OCI-LY7 (cell line): ENCODE measurements at regions not wholly inside any gene's neighbourhood (a gene's known extent, or its start where the extent isn't known, plus 50 kb on each side); places are given as distances from the start of the nearest gene placed in this dataset.

Experiments
- BruUV-seq: library from RNA; stranded (reverse); fragments of 400-500 nt; replicated peaks from 2 replicates; lab custom pipeline; 2021; lab: Mats Ljungman, UMichigan
- CTCF ChIA-PET: fragments of 300-600 bp; sonication (Branson Sonifier 250); formaldehyde crosslinking; loops from one replicate; lab custom pipeline; 2022; ENCODE audit warnings: antibody characterized with exemption; ENCODE audit not compliant: unreplicated experiment; lab: Charles Lee
- POLR2A ChIA-PET: fragments of 300-600 bp; sonication (Branson Sonifier 250); formaldehyde crosslinking; loops from one replicate; lab custom pipeline; 2022; ENCODE audit warnings: antibody characterized with exemption; lab: Charles Lee
- DNase-seq: peaks from one replicate; pipeline ENCODE4 v3.0.0-alpha.2; 2015; ENCODE audit warnings: low spot score
- H2AFZ ChIP-seq: fragments of 200-600 bp; sonication (generic), shearing (Covaris generic); 2 replicates; pipeline ENCODE4 v1.6.1; 2014; ENCODE audit warnings: mild to moderate bottlenecking, antibody characterized with exemption, low read length, moderate library complexity
- H3K27ac ChIP-seq: fragments of 200-600 bp; sonication (generic); 2 replicates; pipeline ENCODE4 v1.5.1; 2014; ENCODE audit warnings: mixed run types, low read depth, mild to moderate bottlenecking, moderate library complexity, low read length, inconsistent platforms; ENCODE audit not compliant: poor library complexity, severe bottlenecking
- H3K36me3 ChIP-seq: fragments of 200-600 bp; sonication (generic); 2 replicates; pipeline ENCODE4 v1.6.1; 2014; ENCODE audit warnings: mild to moderate bottlenecking, antibody characterized with exemption, low read length, moderate library complexity, mixed read lengths; ENCODE audit not compliant: insufficient read depth
- H3K4me1 ChIP-seq: fragments of 200-600 bp; sonication (generic); 2 replicates; pipeline ENCODE4 v1.5.1; 2014; ENCODE audit warnings: mild to moderate bottlenecking, low read length; ENCODE audit not compliant: insufficient read depth, poor library complexity, severe bottlenecking
- H3K4me2 ChIP-seq: fragments of 200-600 bp; sonication (generic); 2 replicates; pipeline ENCODE4 v1.6.1; 2014; ENCODE audit warnings: mild to moderate bottlenecking, low read length
- H3K4me3 ChIP-seq: fragments of 200-600 bp; sonication (generic); 2 replicates; pipeline ENCODE4 v1.5.1; 2014; ENCODE audit warnings: mild to moderate bottlenecking, low read depth, low read length; ENCODE audit not compliant: poor library complexity, severe bottlenecking
- H3K79me2 ChIP-seq: fragments of 200-600 bp; sonication (generic); 2 replicates; pipeline ENCODE4 v1.6.1; 2016; ENCODE audit warnings: low read depth, mild to moderate bottlenecking, low read length, moderate library complexity, mixed read lengths; ENCODE audit not compliant: insufficient read depth
- H3K9me2 ChIP-seq: fragments of 200-600 bp; sonication (generic); 2 replicates; pipeline ENCODE4 v1.6.1; 2016; ENCODE audit warnings: mild to moderate bottlenecking, low read length, mixed read lengths; ENCODE audit not compliant: insufficient read depth
- H3K9me3 ChIP-seq: fragments of 200-600 bp; sonication (generic); 2 replicates; pipeline ENCODE4 v1.6.1; 2014; ENCODE audit warnings: mild to moderate bottlenecking, mixed run types, low read length, mixed read lengths
- H4K20me1 ChIP-seq: fragments of 200-600 bp; sonication (generic); 2 replicates; pipeline ENCODE4 v1.6.1; 2014; ENCODE audit warnings: mild to moderate bottlenecking, antibody characterized with exemption, low read length, moderate library complexity, mixed read lengths; ENCODE audit not compliant: insufficient read depth
- CTCF ChIP-seq: fragments of 200-600 bp; sonication (generic); conservative IDR thresholded peaks from 2 replicates; pipeline ENCODE4 v1.5.1; 2014; ENCODE audit warnings: mild to moderate bottlenecking, antibody characterized with exemption, low read length, moderate library complexity, mixed read lengths
- EZH2phosphoT487 ChIP-seq: fragments of 200-600 bp; sonication (generic); IDR thresholded peaks from 2 replicates; pipeline ENCODE4 v1.6.1; 2018; ENCODE audit warnings: low read depth, borderline replicate concordance, mild to moderate bottlenecking, mixed run types, antibody characterized with exemption, low read length, moderate library complexity, mixed read lengths
- intact Hi-C: fragments of 100-400 bp; cut with micrococcal nuclease; formaldehyde crosslinking; loops from one replicate; pipeline ENCODE4 v1.10.0; 2022; ENCODE audit not compliant: unreplicated experiment

- Histone ChIP-seq H3K79me2 (no peaks in the 10 kb centered on the region), H3K4me2 (no peak overlapping the region), H3K4me1 (peaks cover 7% of the 10 kb centered on the region), H2AFZ (no peak overlapping the region), H3K9me2 (no peaks in the 10 kb centered on the region), H3K27ac (no peak overlapping the region), H3K4me3 (no peak overlapping the region), H4K20me1 (no peaks in the 10 kb centered on the region), H3K36me3 (no peaks in the 10 kb centered on the region), H3K9me3 (no peaks in the 10 kb centered on the region)
- TF ChIP-seq EZH2phosphoT487, result no peak
- TF ChIP-seq CTCF, result no peak
- ChIA-PET POLR2A (interaction anchor here (0.6 to 0.7 kb wide), 2 partner anchors 21 to 528 kb away, joined by 3 to 4 read pairs; no protein-coding TSS in a partner anchor), CTCF (no interaction called here)
- intact Hi-C loops, result no loop called here
- no peak for DNase-seq
- BruUV-seq, result no TSS peak
Measured at GRCh38 chr2:226531061-226531810, 268.4 kb downstream of the IRS1 start.

GRCh38 chr2:226529556-226529955, 270.1 kb downstream of the IRS1 start:
- Histone ChIP-seq H3K9me2 (no peaks in the 10 kb centered on the region), H3K4me3 (no peak overlapping the region), H3K27ac (no peak overlapping the region), H2AFZ (no peak overlapping the region), H3K9me3 (no peaks in the 10 kb centered on the region), H4K20me1 (no peaks in the 10 kb centered on the region), H3K36me3 (no peaks in the 10 kb centered on the region), H3K79me2 (no peaks in the 10 kb centered on the region), H3K4me1 (no peaks in the 10 kb centered on the region), H3K4me2 (no peak overlapping the region)
- no peak for DNase-seq
- no peak for TF ChIP-seq EZH2phosphoT487
- no peak for TF ChIP-seq CTCF
- CTCF ChIA-PET, result no interaction called here
- POLR2A ChIA-PET, result interaction anchor here (0.7 kb wide), 1 partner anchor 256 kb away, joined by 5 read pairs; no protein-coding TSS in a partner anchor
- no TSS peak for BruUV-seq
- intact Hi-C loops, result no loop called here

- no peak for TF ChIP-seq CTCF
- no peak for TF ChIP-seq EZH2phosphoT487
- Histone ChIP-seq H3K9me3 (no peaks in the 10 kb centered on the region), H4K20me1 (no peaks in the 10 kb centered on the region), H3K36me3 (no peaks in the 10 kb centered on the region), H3K4me2 (no peak overlapping the region), H2AFZ (no peak overlapping the region), H3K79me2 (no peaks in the 10 kb centered on the region), H3K4me1 (no peaks in the 10 kb centered on the region), H3K27ac (no peak overlapping the region), H3K4me3 (no peak overlapping the region), H3K9me2 (no peaks in the 10 kb centered on the region)
- ChIA-PET CTCF (no interaction called here), POLR2A (interaction anchor here (1.0 kb wide), 2 partner anchors 101 to 130 kb away, joined by 3 read pairs; no protein-coding TSS in a partner anchor)
- no peak for DNase-seq
- no TSS peak for BruUV-seq
- intact Hi-C loops, result no loop called here
Measured at GRCh38 chr2:226526716-226527115, 272.9 kb downstream of the IRS1 start.
